Ishikawa (cell line): ENCODE measurements at regions not wholly inside any gene's neighbourhood (a gene's known extent, or its start where the extent isn't known, plus 50 kb on each side); places are given as distances from the start of the nearest gene placed in this dataset.

Experiments used
- CEBPB ChIP-seq: IDR thresholded peaks from 2 replicates; pipeline ENCODE4 v1.6.1; 2012
- CREB1 ChIP-seq: IDR thresholded peaks from 2 replicates; pipeline ENCODE4 v1.6.1; 2012; ENCODE audit warnings: low read depth
- EGR1 ChIP-seq: IDR thresholded peaks from 2 replicates; pipeline ENCODE4 v1.6.1; 2012
- EP300 ChIP-seq: IDR thresholded peaks from 2 replicates; pipeline ENCODE4 v1.6.1; 2012; ENCODE audit warnings: borderline replicate concordance
- FOXM1 ChIP-seq: IDR thresholded peaks from 2 replicates; pipeline ENCODE4 v1.6.1; 2012; ENCODE audit warnings: low read depth, borderline replicate concordance
- NFIC ChIP-seq: IDR thresholded peaks from 2 replicates; pipeline ENCODE4 v1.6.1; 2012
- RAD21 ChIP-seq: IDR thresholded peaks from 2 replicates; pipeline ENCODE4 v1.6.1; 2012; ENCODE audit warnings: low read depth
- TAF1 ChIP-seq: IDR thresholded peaks from 2 replicates; pipeline ENCODE4 v1.6.1; 2012; ENCODE audit warnings: low read depth, mild to moderate bottlenecking
- TCF12 ChIP-seq: IDR thresholded peaks from 2 replicates; pipeline ENCODE4 v1.6.1; 2012; ENCODE audit warnings: low read depth
- TEAD4 ChIP-seq: IDR thresholded peaks from 2 replicates; pipeline ENCODE4 v1.6.1; 2012
- YY1 ChIP-seq: IDR thresholded peaks from 2 replicates; pipeline ENCODE4 v1.6.1; 2012; ENCODE audit warnings: low read depth
- ZBTB7A ChIP-seq: IDR thresholded peaks from 2 replicates; pipeline ENCODE4 v1.6.1; 2012; ENCODE audit warnings: low read depth
- TF ChIP-seq, protein P1 (sequence below): IDR thresholded peaks from 2 replicates; pipeline ENCODE4 v1.6.1; 2012
- TF ChIP-seq, protein P2 (sequence below): IDR thresholded peaks from 2 replicates; pipeline ENCODE4 v1.6.1; 2012; ENCODE audit warnings: low read depth, mild to moderate bottlenecking
- TF ChIP-seq, protein P3 (sequence below): IDR thresholded peaks from 2 replicates; pipeline ENCODE4 v1.6.1; 2012

DNA sequence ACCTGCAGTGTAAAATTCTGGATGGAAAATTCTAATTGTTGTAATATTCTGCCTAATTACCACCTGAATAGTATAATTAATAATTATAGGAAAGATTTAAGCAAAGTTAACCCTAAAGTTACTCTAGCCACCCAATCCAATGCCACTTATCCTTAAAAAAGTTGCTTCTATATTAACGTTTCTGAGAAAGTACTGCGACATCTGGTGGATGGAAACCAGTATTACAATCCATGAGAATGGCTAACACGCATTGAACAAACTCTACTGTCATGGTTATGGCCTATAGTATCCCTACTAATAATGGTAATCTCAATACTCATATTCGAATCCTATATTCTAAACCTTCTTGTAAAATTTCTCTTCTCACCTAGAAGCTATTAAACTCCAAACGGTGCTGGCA is 1551.8 kb downstream of the SLITRK1 start:
- TF ChIP-seq EP300 = no peak
- 0 out of 2 replicates have a peak, but pooled peaks have one; percentile 26 for TF ChIP-seq RAD21

DNA sequence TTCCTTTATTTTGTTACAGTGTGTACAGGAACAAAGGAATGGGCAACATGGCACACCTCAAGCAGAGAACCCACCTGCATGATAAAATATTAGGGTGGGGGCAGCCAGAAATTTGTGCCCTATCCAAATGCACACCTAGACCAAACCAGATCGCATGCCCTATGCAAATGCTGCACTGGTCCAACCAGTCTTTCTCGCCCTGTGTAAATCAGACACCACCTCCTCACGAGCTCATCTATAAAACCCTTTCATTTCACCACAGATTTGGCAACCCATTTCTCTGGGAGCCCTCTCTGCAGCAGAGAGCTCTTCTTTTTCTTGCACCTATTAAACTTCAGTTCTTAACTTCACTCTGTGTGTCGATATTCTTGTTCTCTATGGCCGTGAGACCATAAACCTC is 1559.2 kb downstream of the SLITRK1 start:
- TF ChIP-seq YY1 = no peak
- TF ChIP-seq ZBTB7A = no peak
- TF ChIP-seq CREB1 = no peak
- no peak for TF ChIP-seq EGR1
- TF ChIP-seq EP300 = no peak
- TF ChIP-seq FOXM1 = no peak
- TF ChIP-seq RAD21 = no peak
- TF ChIP-seq, protein P1, sequence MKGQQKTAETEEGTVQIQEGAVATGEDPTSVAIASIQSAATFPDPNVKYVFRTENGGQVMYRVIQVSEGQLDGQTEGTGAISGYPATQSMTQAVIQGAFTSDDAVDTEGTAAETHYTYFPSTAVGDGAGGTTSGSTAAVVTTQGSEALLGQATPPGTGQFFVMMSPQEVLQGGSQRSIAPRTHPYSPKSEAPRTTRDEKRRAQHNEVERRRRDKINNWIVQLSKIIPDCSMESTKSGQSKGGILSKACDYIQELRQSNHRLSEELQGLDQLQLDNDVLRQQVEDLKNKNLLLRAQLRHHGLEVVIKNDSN = no peak
- TF ChIP-seq TCF12 = no peak
- no peak for TF ChIP-seq CEBPB
- TF ChIP-seq, protein P2, sequence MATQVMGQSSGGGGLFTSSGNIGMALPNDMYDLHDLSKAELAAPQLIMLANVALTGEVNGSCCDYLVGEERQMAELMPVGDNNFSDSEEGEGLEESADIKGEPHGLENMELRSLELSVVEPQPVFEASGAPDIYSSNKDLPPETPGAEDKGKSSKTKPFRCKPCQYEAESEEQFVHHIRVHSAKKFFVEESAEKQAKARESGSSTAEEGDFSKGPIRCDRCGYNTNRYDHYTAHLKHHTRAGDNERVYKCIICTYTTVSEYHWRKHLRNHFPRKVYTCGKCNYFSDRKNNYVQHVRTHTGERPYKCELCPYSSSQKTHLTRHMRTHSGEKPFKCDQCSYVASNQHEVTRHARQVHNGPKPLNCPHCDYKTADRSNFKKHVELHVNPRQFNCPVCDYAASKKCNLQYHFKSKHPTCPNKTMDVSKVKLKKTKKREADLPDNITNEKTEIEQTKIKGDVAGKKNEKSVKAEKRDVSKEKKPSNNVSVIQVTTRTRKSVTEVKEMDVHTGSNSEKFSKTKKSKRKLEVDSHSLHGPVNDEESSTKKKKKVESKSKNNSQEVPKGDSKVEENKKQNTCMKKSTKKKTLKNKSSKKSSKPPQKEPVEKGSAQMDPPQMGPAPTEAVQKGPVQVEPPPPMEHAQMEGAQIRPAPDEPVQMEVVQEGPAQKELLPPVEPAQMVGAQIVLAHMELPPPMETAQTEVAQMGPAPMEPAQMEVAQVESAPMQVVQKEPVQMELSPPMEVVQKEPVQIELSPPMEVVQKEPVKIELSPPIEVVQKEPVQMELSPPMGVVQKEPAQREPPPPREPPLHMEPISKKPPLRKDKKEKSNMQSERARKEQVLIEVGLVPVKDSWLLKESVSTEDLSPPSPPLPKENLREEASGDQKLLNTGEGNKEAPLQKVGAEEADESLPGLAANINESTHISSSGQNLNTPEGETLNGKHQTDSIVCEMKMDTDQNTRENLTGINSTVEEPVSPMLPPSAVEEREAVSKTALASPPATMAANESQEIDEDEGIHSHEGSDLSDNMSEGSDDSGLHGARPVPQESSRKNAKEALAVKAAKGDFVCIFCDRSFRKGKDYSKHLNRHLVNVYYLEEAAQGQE = no peak
- TF ChIP-seq, protein P3, sequence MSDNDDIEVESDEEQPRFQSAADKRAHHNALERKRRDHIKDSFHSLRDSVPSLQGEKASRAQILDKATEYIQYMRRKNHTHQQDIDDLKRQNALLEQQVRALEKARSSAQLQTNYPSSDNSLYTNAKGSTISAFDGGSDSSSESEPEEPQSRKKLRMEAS = no peak
- TF ChIP-seq TAF1 = no peak
- no peak for TF ChIP-seq NFIC
- no peak for TF ChIP-seq TEAD4

DNA sequence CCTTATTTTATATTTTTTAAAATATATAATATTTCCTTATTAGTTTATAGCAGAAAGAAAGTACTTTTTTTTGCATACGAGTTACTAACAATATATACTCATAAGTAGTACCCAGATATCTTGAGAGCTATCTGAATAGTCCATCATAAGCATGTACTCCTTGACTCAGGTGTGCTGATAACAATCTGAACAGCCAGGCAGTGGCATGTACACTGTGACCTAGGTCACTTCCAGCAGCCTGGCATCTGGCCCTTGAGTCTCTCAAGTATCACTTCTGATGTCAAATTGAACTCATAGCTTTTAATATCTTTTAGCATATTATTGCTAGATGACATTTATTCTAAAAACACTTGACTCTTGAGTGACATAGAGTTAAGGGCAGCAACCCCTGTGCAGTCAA is 1576.7 kb downstream of the SLITRK1 start:
- TF ChIP-seq CEBPB (no peak), CREB1 (no peak), RAD21 (no peak), FOXM1 (no peak), TEAD4 (no peak), TAF1 (no peak), YY1 (no peak), EP300 (no peak), EGR1 (no peak), NFIC (no peak), ZBTB7A (no peak), TCF12 (no peak)
- TF ChIP-seq, protein P2 = no peak
- TF ChIP-seq, protein P3 = no peak
- TF ChIP-seq, protein P1 = no peak

DNA sequence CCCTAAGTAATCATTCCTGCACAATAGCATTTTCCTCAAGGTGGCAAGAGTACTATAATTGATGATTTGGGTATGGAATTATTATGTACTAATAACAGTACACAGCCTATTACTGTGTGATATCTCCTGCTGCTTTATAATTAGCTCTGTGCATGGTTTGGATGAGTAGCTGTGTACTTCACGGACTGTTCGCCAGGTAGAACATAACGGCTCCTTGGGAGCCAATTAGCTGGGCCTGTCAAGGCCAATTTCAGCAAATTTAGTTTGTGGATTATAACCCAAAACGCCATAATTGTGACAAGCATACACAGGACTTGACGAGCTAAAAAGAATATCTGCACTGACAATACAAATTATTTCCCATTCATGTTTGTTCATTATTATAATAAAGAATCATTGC is 1584.2 kb downstream of the SLITRK1 start:
- TF ChIP-seq, protein P2 = no peak
- TF ChIP-seq, protein P3 = no peak
- no peak for TF ChIP-seq CREB1
- no peak for TF ChIP-seq NFIC
- no peak for TF ChIP-seq TEAD4
- TF ChIP-seq YY1 = no peak
- TF ChIP-seq, protein P1 = no peak
- TF ChIP-seq ZBTB7A = no peak
- no peak for TF ChIP-seq TAF1
- TF ChIP-seq CEBPB = no peak
- no peak for TF ChIP-seq FOXM1
- no peak for TF ChIP-seq RAD21
- no peak for TF ChIP-seq EP300
